Mesendoderm (in vitro differentiated cells): ENCODE measurements at regions not wholly inside any gene's neighbourhood (a gene's known extent, or its start where the extent isn't known, plus 50 kb on each side); places are given as distances from the start of the nearest gene placed in this dataset.

Experiments
- DNase-seq: peaks from one replicate; pipeline ENCODE4 v3.0.0; 2013
- H2AK5ac ChIP-seq: 2 replicates; pipeline ENCODE4 v1.6.1; 2013; ENCODE audit warnings: low read length, inconsistent platforms
- H2BK120ac ChIP-seq: 2 replicates; pipeline ENCODE4 v1.6.1; 2013; ENCODE audit warnings: low read depth, mild to moderate bottlenecking, low read length, moderate library complexity, mixed read lengths
- H2BK15ac ChIP-seq: replicated peaks from 2 replicates; pipeline ENCODE4 v1.6.1; 2013; ENCODE audit warnings: low read depth, mild to moderate bottlenecking, moderate library complexity
- H2BK5ac ChIP-seq: 2 replicates; pipeline ENCODE4 v1.6.1; 2013; ENCODE audit warnings: low read length, inconsistent platforms
- H3K18ac ChIP-seq: 2 replicates; pipeline ENCODE4 v1.6.1; 2013; ENCODE audit warnings: mild to moderate bottlenecking, low read length, mixed read lengths
- H3K23ac ChIP-seq: one replicate; pipeline ENCODE4 v1.6.1; 2013; ENCODE audit warnings: low read length
- H3K27ac ChIP-seq: 2 replicates; pipeline ENCODE4 v1.5.1; 2013; ENCODE audit warnings: low read depth, mild to moderate bottlenecking, inconsistent platforms, low read length, moderate library complexity
- H3K27me3 ChIP-seq: 2 replicates; pipeline ENCODE4 v1.6.1; 2013; ENCODE audit warnings: low read length, control low read depth, mild to moderate bottlenecking, inconsistent platforms; ENCODE audit not compliant: insufficient read depth, poor library complexity
- H3K36me3 ChIP-seq: 2 replicates; pipeline ENCODE4 v1.6.1; 2013; ENCODE audit warnings: low read length, inconsistent platforms; ENCODE audit not compliant: control insufficient read depth, insufficient read depth
- H3K4ac ChIP-seq: one replicate; pipeline ENCODE4 v1.6.1; 2013; ENCODE audit warnings: low read depth, mild to moderate bottlenecking, low read length, moderate library complexity
- H3K4me1 ChIP-seq: 2 replicates; pipeline ENCODE4 v1.6.1; 2013; ENCODE audit warnings: low read depth, low read length, inconsistent platforms; ENCODE audit not compliant: control insufficient read depth
- H3K4me2 ChIP-seq: 2 replicates; pipeline ENCODE4 v1.6.1; 2013; ENCODE audit warnings: low read length
- H3K4me3 ChIP-seq: 2 replicates; pipeline ENCODE4 v1.5.1; 2013; ENCODE audit warnings: mild to moderate bottlenecking, low read length
- H3K56ac ChIP-seq: one replicate; pipeline ENCODE4 v1.6.1; 2013; ENCODE audit warnings: low read length
- H3K79me1 ChIP-seq: 2 replicates; pipeline ENCODE4 v1.6.1; 2013; ENCODE audit warnings: low read length, inconsistent platforms
- H3K79me2 ChIP-seq: 2 replicates; pipeline ENCODE4 v1.6.1; 2013; ENCODE audit warnings: mild to moderate bottlenecking, low read length; ENCODE audit not compliant: control insufficient read depth, insufficient read depth
- H3K9ac ChIP-seq: 2 replicates; pipeline ENCODE4 v1.6.1; 2013; ENCODE audit warnings: low read length, inconsistent platforms
- H4K5ac ChIP-seq: one replicate; pipeline ENCODE4 v1.6.1; 2013; ENCODE audit warnings: low read length
- H4K8ac ChIP-seq: one replicate; pipeline ENCODE4 v1.6.1; 2013; ENCODE audit warnings: low read depth, mild to moderate bottlenecking, control low read depth, low read length, moderate library complexity
- WGBS: extraction: QIAGEN DNeasy Blood & Tissue Kit; methylation state at CpG from one replicate; pipeline ENCODE4 v1.1.7; 2013; ENCODE audit warnings: low lambda C conversion rate, missing lambda C conversion rate; ENCODE audit not compliant: insufficient coverage; ENCODE audit errors: extremely low coverage; 5-methylcytosine and 5-hydroxymethylcytosine counted together

- no peak for DNase-seq
- Histone ChIP-seq H3K9ac (no peak overlapping the region), H3K4me2 (no peak overlapping the region), H3K27me3 (no peaks in the 10 kb centered on the region), H3K4me1 (no peaks in the 10 kb centered on the region), H2BK120ac (no peak overlapping the region), H3K23ac (no peak overlapping the region), H3K4ac (no peak overlapping the region), H2BK5ac (no peak overlapping the region), H2BK15ac (no peak overlapping the region), H3K79me1 (no peaks in the 10 kb centered on the region), H4K5ac (no peak overlapping the region), H3K18ac (no peak overlapping the region), H3K4me3 (no peak overlapping the region), H3K56ac (no peak overlapping the region), H3K79me2 (no peaks in the 10 kb centered on the region), H4K8ac (no peak overlapping the region), H2AK5ac (no peak overlapping the region), H3K27ac (no peak overlapping the region), H3K36me3 (no peaks in the 10 kb centered on the region)
- WGBS, result no CpG with 5 or more reads among the region's 4 CpGs
Observed at GRCh38 chr11:128316541-128317227, 270.7 kb downstream of the ETS1 start.

GRCh38 chr11:128315933-128316332, 271.4 kb downstream of the ETS1 start:
- no peak overlapping the region for H3K4me2 ChIP-seq
- no peaks in the 10 kb centered on the region for H3K36me3 ChIP-seq
- no peak overlapping the region for H4K8ac ChIP-seq
- no peak overlapping the region for H3K18ac ChIP-seq
- H3K27me3 ChIP-seq, result no peaks in the 10 kb centered on the region
- WGBS, result no CpG with 5 or more reads among the region's 3 CpGs
- H3K4ac ChIP-seq, result no peak overlapping the region
- no peak overlapping the region for H3K27ac ChIP-seq
- H2AK5ac ChIP-seq, result no peak overlapping the region
- no peak overlapping the region for H2BK5ac ChIP-seq
- H2BK120ac ChIP-seq, result no peak overlapping the region
- H3K4me3 ChIP-seq, result no peak overlapping the region
- no peaks in the 10 kb centered on the region for H3K4me1 ChIP-seq
- no peaks in the 10 kb centered on the region for H3K79me2 ChIP-seq
- DNase-seq, result no peak
- no peak overlapping the region for H3K9ac ChIP-seq
- no peak overlapping the region for H2BK15ac ChIP-seq
- no peak overlapping the region for H4K5ac ChIP-seq
- no peak overlapping the region for H3K23ac ChIP-seq
- no peak overlapping the region for H3K56ac ChIP-seq
- no peaks in the 10 kb centered on the region for H3K79me1 ChIP-seq

- Histone ChIP-seq H2BK120ac (no peak overlapping the region), H3K79me2 (no peaks in the 10 kb centered on the region), H4K8ac (no peak overlapping the region), H3K9ac (no peak overlapping the region), H3K4me1 (no peaks in the 10 kb centered on the region), H3K27me3 (no peaks in the 10 kb centered on the region), H3K4me3 (no peak overlapping the region), H2BK15ac (no peak overlapping the region), H3K79me1 (no peaks in the 10 kb centered on the region), H3K23ac (no peak overlapping the region), H3K56ac (no peak overlapping the region), H3K27ac (no peak overlapping the region), H3K4me2 (no peak overlapping the region), H2BK5ac (no peak overlapping the region), H3K4ac (no peak overlapping the region), H3K36me3 (no peaks in the 10 kb centered on the region), H4K5ac (no peak overlapping the region), H3K18ac (no peak overlapping the region), H2AK5ac (no peak overlapping the region)
- no CpG with 5 or more reads among the region's 1 CpG for WGBS
- DNase-seq, result no peak
Observed at GRCh38 chr11:128313931-128314330, 273.4 kb downstream of the ETS1 start.

- no peak for DNase-seq
- Histone ChIP-seq H3K27me3 (no peaks in the 10 kb centered on the region), H2BK120ac (no peak overlapping the region), H4K5ac (no peak overlapping the region), H3K4ac (no peak overlapping the region), H3K56ac (no peak overlapping the region), H3K36me3 (no peaks in the 10 kb centered on the region), H3K4me2 (no peak overlapping the region), H3K79me1 (no peaks in the 10 kb centered on the region), H3K4me1 (no peaks in the 10 kb centered on the region), H3K4me3 (no peak overlapping the region), H3K23ac (no peak overlapping the region), H2BK15ac (no peak overlapping the region), H3K9ac (no peak overlapping the region), H2BK5ac (no peak overlapping the region), H4K8ac (no peak overlapping the region), H3K79me2 (no peaks in the 10 kb centered on the region), H3K27ac (no peak overlapping the region), H2AK5ac (no peak overlapping the region), H3K18ac (no peak overlapping the region)
- WGBS, result no CpG with 5 or more reads among the region's 3 CpGs
Observed at GRCh38 chr11:128311742-128312719, 275.3 kb downstream of the ETS1 start.

GRCh38 chr11:128310676-128311445, 276.5 kb downstream of the ETS1 start:
- Histone ChIP-seq H2AK5ac (no peak overlapping the region), H3K79me2 (no peaks in the 10 kb centered on the region), H2BK15ac (no peak overlapping the region), H2BK5ac (no peak overlapping the region), H3K4me2 (no peak overlapping the region), H3K9ac (no peak overlapping the region), H3K56ac (no peak overlapping the region), H3K4ac (no peak overlapping the region), H4K8ac (no peak overlapping the region), H3K36me3 (no peaks in the 10 kb centered on the region), H3K4me3 (no peak overlapping the region), H3K18ac (no peak overlapping the region), H3K79me1 (no peaks in the 10 kb centered on the region), H3K27me3 (no peaks in the 10 kb centered on the region), H3K23ac (no peak overlapping the region), H3K27ac (no peak overlapping the region), H4K5ac (no peak overlapping the region), H2BK120ac (no peak overlapping the region), H3K4me1 (no peaks in the 10 kb centered on the region)
- DNase-seq, result no peak
- WGBS, result no CpG with 5 or more reads among the region's 7 CpGs
